ENCODE measurements at regions not wholly inside any gene's neighbourhood (a gene's known extent, or its start where the extent isn't known, plus 50 kb on each side); places are given as distances from the start of the nearest gene placed in this dataset.
"Not testable (repeated sequence)": the region's sequence is repeated elsewhere in the genome, so short reads cannot be mapped to it uniquely, and the experiment has no call there.

GRCh38 chr11:134657631-134658030 is 245.6 kb upstream of the B3GAT1 start:
- no peak for DNase-seq (ENCODE audit: low read depth in 3 of 3, low spot score in 1 of 3)

- no peak for DNase-seq (ENCODE audit: low read depth in 3 of 3, low spot score in 1 of 3)
Measured at GRCh38 chr11:134656861-134657540, 245.0 kb upstream of the B3GAT1 start.

DNA sequence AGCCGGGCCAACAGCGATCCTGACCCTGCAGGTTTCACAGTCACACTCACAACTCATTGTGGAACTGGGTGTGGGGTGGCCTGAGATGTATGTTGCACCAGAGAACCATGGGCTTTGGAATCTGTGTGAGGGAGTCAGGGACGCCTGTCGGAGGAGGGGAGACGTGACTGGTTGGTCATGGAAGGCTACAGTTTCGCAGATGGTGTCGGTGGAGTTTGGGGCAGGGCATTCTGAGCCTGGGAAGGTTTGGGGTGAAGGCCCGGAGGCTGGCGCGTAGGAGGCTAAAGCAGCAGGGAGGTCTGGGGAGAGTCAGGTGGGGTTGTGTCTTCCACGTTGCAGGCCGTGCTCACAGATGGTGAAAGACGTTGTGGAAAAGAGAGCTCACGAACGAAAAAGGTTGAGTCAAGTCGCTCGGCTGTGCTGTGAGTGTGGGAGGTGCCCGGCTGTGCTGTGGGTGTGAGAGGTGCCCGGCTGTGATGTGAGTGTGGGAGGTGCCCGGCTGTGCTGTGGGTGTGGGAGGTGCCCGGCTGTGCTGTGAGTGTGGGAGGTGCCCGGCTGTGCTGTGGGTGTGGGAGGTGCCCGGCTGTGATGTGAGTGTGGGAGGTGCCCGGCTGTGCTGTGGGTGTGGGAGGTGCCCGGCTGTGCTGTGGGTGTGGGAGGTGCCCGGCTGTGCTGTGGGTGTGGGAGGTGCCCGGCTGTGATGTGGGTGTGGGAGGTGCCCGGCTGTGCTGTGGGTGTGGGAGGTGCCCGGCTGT is 244.2 kb upstream of the B3GAT1 start:
- not testable (repeated sequence) for DNase-seq (ENCODE audit: low read depth in 3 of 3, low spot score in 1 of 3)

DNA sequence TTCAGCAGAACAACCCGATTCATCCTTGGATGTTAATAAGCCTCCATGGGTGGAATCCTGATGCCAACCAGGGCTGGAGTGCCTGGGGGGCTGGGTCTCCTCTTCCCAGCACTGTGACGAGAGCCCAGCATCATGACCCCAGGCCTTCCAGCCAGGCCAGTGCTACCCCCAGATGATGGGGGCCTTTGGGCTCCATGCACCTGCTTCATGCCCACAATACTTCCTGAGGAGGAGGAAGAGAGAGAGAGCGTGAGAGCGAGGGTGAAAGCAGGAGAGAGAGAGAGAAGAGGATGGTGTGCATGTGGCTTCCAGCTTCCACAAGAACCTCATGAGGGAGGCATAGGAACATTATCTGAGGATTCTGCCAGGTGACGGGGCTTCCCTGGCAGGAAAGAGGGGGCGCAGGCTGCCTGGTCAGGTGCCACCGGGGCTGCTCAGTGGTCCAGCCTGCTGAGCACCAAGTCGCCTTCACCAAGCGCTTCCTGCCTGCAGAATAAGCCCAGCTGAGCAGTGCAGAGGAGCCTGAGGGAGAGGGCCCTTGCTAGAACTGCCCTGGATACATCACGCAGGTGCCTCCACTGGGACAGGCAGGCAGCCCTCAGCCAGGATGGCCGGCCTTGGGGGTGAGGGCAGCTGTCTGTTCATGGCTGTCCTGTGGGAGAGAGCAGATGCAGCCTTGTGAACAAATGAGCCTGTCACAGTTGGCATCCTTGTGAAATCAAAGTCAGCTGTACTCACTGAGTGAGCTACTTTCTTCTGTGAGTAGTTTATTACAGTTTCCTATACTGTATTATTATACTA is 243.3 kb upstream of the B3GAT1 start:
- no peak for DNase-seq (ENCODE audit: low read depth in 3 of 3, low spot score in 1 of 3)

GRCh38 chr11:134654161-134654915 is 242.3 kb upstream of the B3GAT1 start:
- no peak for DNase-seq (ENCODE audit: low read depth in 3 of 3, low spot score in 1 of 3)

DNA sequence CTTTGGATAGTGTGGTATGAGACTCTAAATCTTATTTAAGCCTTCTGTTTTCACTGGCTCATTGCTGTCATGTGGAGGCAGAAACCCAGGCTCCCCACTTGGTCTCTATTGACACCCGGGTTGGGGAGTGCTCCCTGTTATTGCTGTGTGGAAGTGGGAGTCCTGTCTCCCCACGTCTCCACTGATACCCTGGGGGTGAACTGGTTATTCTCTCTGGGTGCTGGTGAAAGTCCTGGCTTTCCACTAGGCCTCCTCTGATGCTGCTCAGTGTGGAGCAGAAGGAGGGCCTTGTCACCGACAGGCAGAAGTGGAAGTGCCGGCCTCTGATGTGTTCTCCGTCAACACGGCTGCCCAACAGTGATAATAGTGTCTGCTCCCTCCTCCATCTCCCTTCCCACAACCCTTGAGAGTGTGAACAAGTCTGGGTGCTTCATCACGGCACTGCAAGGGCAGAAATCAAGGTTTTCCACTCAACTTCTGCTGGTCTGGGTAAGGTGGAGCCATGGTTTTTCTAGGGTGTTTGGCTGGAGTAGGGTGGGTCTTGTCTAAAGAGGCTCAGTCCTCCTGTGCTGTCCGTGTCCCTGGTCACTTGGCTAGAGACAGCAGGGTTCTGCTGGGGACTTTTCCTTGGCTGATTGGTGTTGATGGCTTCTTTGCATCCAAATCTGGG is 240.7 kb upstream of the B3GAT1 start:
- DNase-seq (ENCODE audit: low read depth in 3 of 3, low spot score in 1 of 3) = no peak

DNA sequence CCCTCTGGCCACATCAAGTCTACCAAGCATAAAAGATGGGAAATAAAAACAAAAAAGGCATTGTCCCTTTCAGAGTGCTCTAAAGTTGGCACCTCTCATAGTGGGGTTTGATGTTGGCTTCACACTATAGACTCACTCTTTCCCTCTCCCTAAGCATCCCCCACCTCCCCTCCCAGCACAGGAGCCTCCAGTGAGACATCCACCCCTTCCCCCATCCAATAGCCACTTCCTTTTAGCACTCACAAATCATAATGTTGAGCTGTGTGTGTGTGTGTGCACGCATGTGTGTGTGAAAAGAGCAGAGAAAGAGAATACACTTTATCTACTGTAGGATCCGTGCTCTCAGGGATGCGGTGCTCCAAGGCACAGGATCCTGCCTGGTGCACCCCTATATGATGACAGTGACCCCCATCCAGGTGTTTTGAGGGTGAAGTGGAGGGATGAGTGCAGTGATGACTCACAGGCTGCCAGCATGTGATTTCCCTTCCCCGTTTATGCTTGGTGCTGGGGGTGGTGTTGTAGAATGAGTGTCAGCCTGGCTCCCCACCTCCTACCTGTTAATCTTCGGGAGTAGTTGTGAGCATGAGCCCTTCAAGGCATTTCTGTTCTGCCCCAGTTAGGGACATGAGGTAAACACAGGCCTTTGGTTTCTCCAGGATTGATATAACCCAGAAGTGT is 235.2 kb upstream of the B3GAT1 start:
- no peak for DNase-seq (ENCODE audit: low read depth in 3 of 3, low spot score in 1 of 3)

- no peak for DNase-seq (ENCODE audit: low read depth in 3 of 3, low spot score in 1 of 3)
Measured at GRCh38 chr11:134646561-134646960, 234.5 kb upstream of the B3GAT1 start.

DNA sequence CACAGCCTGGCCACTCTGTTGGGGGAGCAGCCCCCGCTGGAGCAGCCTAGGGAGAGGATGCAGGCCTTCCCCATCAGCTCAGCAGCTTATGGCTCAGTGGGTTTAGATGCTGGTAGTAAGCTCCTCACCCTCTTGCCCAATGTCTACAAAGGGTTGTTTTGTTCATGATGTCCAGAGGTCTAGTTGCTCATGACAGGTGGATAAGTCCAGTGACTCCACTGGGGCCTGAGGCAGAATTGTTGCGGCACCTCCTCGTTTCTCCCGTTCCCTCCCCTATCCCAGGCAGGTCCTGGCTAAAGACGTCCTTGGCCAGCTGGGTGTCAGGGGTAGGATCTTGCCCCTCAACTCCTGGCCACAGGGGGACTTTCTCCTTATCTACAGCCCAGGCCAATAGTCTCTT is 233.5 kb upstream of the B3GAT1 start:
- DNase-seq (ENCODE audit: low read depth in 3 of 3, low spot score in 1 of 3) = no peak

GRCh38 chr11:134644476-134645456 is 232.7 kb upstream of the B3GAT1 start:
- no peak for DNase-seq (ENCODE audit: low read depth in 3 of 3, low spot score in 1 of 3)

GRCh38 chr11:134643115-134644012 is 231.3 kb upstream of the B3GAT1 start:
- DNase-seq (ENCODE audit: low read depth in 3 of 3, low spot score in 1 of 3) = no peak

DNA sequence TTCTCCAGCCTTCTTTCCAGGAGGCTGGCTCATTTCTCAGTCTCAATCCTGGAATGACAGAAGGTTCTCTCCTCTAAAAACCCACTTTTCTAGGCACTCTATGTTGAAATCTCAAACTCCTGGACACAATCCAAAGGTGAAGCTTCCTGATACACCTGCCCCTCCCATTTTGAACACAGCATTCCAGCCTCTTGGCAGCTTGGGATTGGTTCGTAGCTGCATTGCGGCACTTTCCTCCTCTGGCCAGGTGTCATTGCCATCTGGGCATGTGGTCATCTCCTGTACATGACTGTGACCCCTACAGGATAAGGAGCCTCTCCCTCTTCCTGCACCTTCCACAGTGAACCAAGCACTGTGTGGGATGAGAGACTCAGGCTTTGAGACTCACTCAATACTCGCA is 230.2 kb upstream of the B3GAT1 start:
- no peak for DNase-seq (ENCODE audit: low read depth in 3 of 3, low spot score in 1 of 3)

DNA sequence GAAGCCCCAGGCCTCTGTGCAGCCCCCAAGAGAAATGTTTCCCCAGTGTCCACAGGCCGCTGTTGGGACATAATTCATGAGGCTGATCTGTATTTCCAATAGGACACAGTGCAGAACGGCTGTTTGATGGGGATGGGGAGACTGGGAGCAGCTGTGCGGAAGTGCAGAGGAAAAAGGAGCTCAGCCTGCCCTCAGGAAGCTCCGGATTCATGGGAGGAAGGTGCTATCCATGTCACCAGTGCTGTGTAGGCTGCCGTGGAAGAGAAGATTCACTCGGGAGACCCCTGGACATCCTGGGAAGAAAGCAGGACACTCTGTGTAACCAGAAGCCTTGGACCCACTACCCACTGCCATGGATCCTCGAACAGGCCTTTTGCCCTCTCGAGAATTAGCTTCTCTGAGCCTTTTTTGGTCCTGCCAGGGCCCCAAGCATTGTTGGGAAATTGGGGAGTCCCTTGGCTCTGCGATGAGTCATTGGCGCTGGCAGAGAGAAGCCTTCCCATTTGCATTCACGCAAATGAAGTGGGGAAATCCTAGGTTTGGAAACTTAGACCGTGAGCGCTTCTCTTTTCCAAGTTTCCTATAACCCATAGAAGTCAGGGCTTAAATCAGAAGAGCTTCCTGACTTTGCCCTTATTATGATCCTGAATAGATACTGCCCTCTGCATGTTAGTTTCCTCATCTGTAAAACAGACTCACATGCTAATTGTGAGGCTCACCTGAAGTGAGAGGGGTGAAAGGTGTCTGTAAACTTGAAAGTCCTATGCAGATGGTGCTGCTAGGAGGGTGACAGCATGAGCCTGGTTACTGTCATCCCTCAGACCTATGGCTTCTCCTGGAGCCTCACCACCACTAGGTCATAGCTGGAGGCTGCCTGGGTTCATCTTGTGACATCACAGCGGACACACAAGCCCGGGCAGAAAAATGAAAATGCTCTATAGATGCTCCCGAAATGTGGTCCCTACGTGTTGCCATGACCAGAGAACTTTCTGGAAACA is 229.2 kb upstream of the B3GAT1 start:
- DNase-seq (ENCODE audit: low read depth in 3 of 3, low spot score in 1 of 3) = no peak

- no peak for DNase-seq (ENCODE audit: low read depth in 3 of 3, low spot score in 1 of 3)
Measured at GRCh38 chr11:134640536-134640935, 228.5 kb upstream of the B3GAT1 start.

GRCh38 chr11:134639586-134640330 is 227.7 kb upstream of the B3GAT1 start:
- DNase-seq (ENCODE audit: low read depth in 3 of 3, low spot score in 1 of 3) = no peak
